ENCODE measurements at regions not wholly inside any gene's neighbourhood (a gene's known extent, or its start where the extent isn't known, plus 50 kb on each side); places are given as distances from the start of the nearest gene placed in this dataset.
A peak's percentile ranks its signal among the peaks of the same experiment; 100 is the strongest.

- Histone ChIP-seq H3K36me3 (ENCODE audit: insufficient read depth, low read length) (no peaks in the 10 kb centered on the region), H3K9me3 (ENCODE audit: low read depth, low read length) (no peaks in the 10 kb centered on the region), H3K27ac (ENCODE audit: low read depth, low read length) (no peak overlapping the region), H3K79me2 (ENCODE audit: insufficient read depth, low read length) (no peaks in the 10 kb centered on the region), H3K4me3 (ENCODE audit: insufficient read depth, low read length) (no peak overlapping the region), H2AFZ (ENCODE audit: low read length) (no peak overlapping the region), H4K20me1 (ENCODE audit: insufficient read depth, low read length) (no peaks in the 10 kb centered on the region), H3K4me1 (ENCODE audit: insufficient read depth, low read length) (no peaks in the 10 kb centered on the region), H3K27me3 (ENCODE audit: insufficient read depth, low read length) (no peaks in the 10 kb centered on the region), H3K4me2 (ENCODE audit: insufficient read depth, low read length) (no peak overlapping the region)
- no peak for TF ChIP-seq CTCF (IDR thresholded peaks at IDR 0.05; ENCODE audit: extremely low read depth, low read depth, low read length)
- no peak for DNase-seq (ENCODE audit: insufficient read length, low spot score, missing footprints)
Measured at GRCh38 chr1:187655104-187655503, 826.4 kb downstream of the PLA2G4A start.

GRCh38 chr1:187665483-187665882 lies 836.7 kb downstream of the PLA2G4A start:
- no peaks in the 10 kb centered on the region for H3K79me2 ChIP-seq (ENCODE audit: insufficient read depth, low read length)
- no peaks in the 10 kb centered on the region for H3K36me3 ChIP-seq (ENCODE audit: insufficient read depth, low read length)
- H3K4me2 ChIP-seq (ENCODE audit: insufficient read depth, low read length) = no peak overlapping the region
- H3K27ac ChIP-seq (ENCODE audit: low read depth, low read length) = no peak overlapping the region
- no peak overlapping the region for H2AFZ ChIP-seq (ENCODE audit: low read length)
- TF ChIP-seq CTCF (IDR thresholded peaks at IDR 0.05; ENCODE audit: extremely low read depth, low read depth, low read length) = no peak
- H3K4me1 ChIP-seq (ENCODE audit: insufficient read depth, low read length) = no peaks in the 10 kb centered on the region
- no peak overlapping the region for H3K4me3 ChIP-seq (ENCODE audit: insufficient read depth, low read length)
- H3K27me3 ChIP-seq (ENCODE audit: insufficient read depth, low read length) = no peaks in the 10 kb centered on the region
- no peaks in the 10 kb centered on the region for H3K9me3 ChIP-seq (ENCODE audit: low read depth, low read length)
- no peaks in the 10 kb centered on the region for H4K20me1 ChIP-seq (ENCODE audit: insufficient read depth, low read length)
- DNase-seq (ENCODE audit: insufficient read length, low spot score, missing footprints) = no peak

GRCh38 chr1:187680823-187681222 lies 852.1 kb downstream of the PLA2G4A start:
- H3K4me3 ChIP-seq (ENCODE audit: insufficient read depth, low read length) = no peak overlapping the region
- no peak for TF ChIP-seq CTCF (IDR thresholded peaks at IDR 0.05; ENCODE audit: extremely low read depth, low read depth, low read length)
- H3K4me1 ChIP-seq (ENCODE audit: insufficient read depth, low read length) = peaks cover 4% of the 10 kb centered on the region
- H3K36me3 ChIP-seq (ENCODE audit: insufficient read depth, low read length) = no peaks in the 10 kb centered on the region
- H2AFZ ChIP-seq (ENCODE audit: low read length) = no peak overlapping the region
- no peak for DNase-seq (ENCODE audit: insufficient read length, low spot score, missing footprints)
- H3K79me2 ChIP-seq (ENCODE audit: insufficient read depth, low read length) = no peaks in the 10 kb centered on the region
- no peaks in the 10 kb centered on the region for H3K27me3 ChIP-seq (ENCODE audit: insufficient read depth, low read length)
- H3K27ac ChIP-seq (ENCODE audit: low read depth, low read length) = peak overlapping the region; percentile 31
- H3K9me3 ChIP-seq (ENCODE audit: low read depth, low read length) = no peaks in the 10 kb centered on the region
- H4K20me1 ChIP-seq (ENCODE audit: insufficient read depth, low read length) = no peaks in the 10 kb centered on the region
- no peak overlapping the region for H3K4me2 ChIP-seq (ENCODE audit: insufficient read depth, low read length)

GRCh38 chr1:187682112-187682511 lies 853.4 kb downstream of the PLA2G4A start:
- no peaks in the 10 kb centered on the region for H3K27me3 ChIP-seq (ENCODE audit: insufficient read depth, low read length)
- no peak overlapping the region for H3K4me2 ChIP-seq (ENCODE audit: insufficient read depth, low read length)
- H3K27ac ChIP-seq (ENCODE audit: low read depth, low read length) = no peak overlapping the region
- H2AFZ ChIP-seq (ENCODE audit: low read length) = no peak overlapping the region
- H4K20me1 ChIP-seq (ENCODE audit: insufficient read depth, low read length) = no peaks in the 10 kb centered on the region
- no peak for DNase-seq (ENCODE audit: insufficient read length, low spot score, missing footprints)
- TF ChIP-seq CTCF (IDR thresholded peaks at IDR 0.05; ENCODE audit: extremely low read depth, low read depth, low read length) = no peak
- H3K9me3 ChIP-seq (ENCODE audit: low read depth, low read length) = no peaks in the 10 kb centered on the region
- no peaks in the 10 kb centered on the region for H3K36me3 ChIP-seq (ENCODE audit: insufficient read depth, low read length)
- peaks cover 4% of the 10 kb centered on the region for H3K4me1 ChIP-seq (ENCODE audit: insufficient read depth, low read length)
- H3K79me2 ChIP-seq (ENCODE audit: insufficient read depth, low read length) = no peaks in the 10 kb centered on the region
- no peak overlapping the region for H3K4me3 ChIP-seq (ENCODE audit: insufficient read depth, low read length)
